HepG2 (cell line): ENCODE measurements at regions not wholly inside any gene's neighbourhood (a gene's known extent, or its start where the extent isn't known, plus 50 kb on each side); places are given as distances from the start of the nearest gene placed in this dataset.
A peak's percentile ranks its signal among the peaks of the same experiment; 100 is the strongest.

Experiments
- ATF7 ChIP-seq, 2 experiments: fragments of 450-650 bp in 1 of 2; sonication (generic) in 1 of 2; formaldehyde crosslinking in 1 of 2; IDR thresholded peaks; 2 replicates each; pipeline versions ENCODE4 v1.4.0 to v1.6.1; 2016 to 2020; ENCODE audit warnings: antibody characterized with exemption in 1 of 2, mild to moderate bottlenecking in 1 of 2, missing genetic modification reagents in 1 of 2
- CEBPG ChIP-seq: IDR thresholded peaks from 2 replicates; pipeline ENCODE4 v1.6.1; 2016
- FOXA3 ChIP-seq: IDR thresholded peaks from 2 replicates; pipeline ENCODE4 v1.6.1; 2016; ENCODE audit warnings: missing genetic modification reagents, missing compliant biosample characterization
- NFKB2 ChIP-seq: sonication (generic); formaldehyde crosslinking; IDR thresholded peaks from 2 replicates; pipeline ENCODE4 v1.4.0; 2020; ENCODE audit warnings: missing genetic modification reagents, borderline replicate concordance
- NR2F6 ChIP-seq, 2 experiments: IDR thresholded peaks; 2 replicates each; pipeline ENCODE4 v1.6.1; 2016; ENCODE audit warnings: antibody characterized with exemption in 1 of 2, mild to moderate bottlenecking in 1 of 2
- PHF20 ChIP-seq: sonication (generic); formaldehyde crosslinking; IDR thresholded peaks from 2 replicates; pipeline ENCODE4 v1.5.0; 2020; ENCODE audit warnings: mild to moderate bottlenecking, missing genetic modification reagents
- PHF8 ChIP-seq: sonication (generic); formaldehyde crosslinking; IDR thresholded peaks from 2 replicates; pipeline ENCODE4 v1.5.0; 2020; ENCODE audit warnings: missing genetic modification reagents
- PRPF4 ChIP-seq: fragments of 200-400 bp; formaldehyde crosslinking; IDR thresholded peaks from 2 replicates; pipeline ENCODE4 v1.6.1; 2016; ENCODE audit warnings: low read length, low read depth; ENCODE audit not compliant: poor library complexity, severe bottlenecking
- SOX13 ChIP-seq, 3 experiments: fragments of 450-650 bp in 1 of 3; sonication (generic) in 1 of 3; formaldehyde crosslinking in 1 of 3; IDR thresholded peaks in 2 of 3; conservative IDR thresholded peaks in 1 of 3; 2 replicates each; pipeline versions ENCODE4 v1.5.0 to v1.6.1; 2016 to 2020; ENCODE audit warnings: antibody characterized with exemption in 1 of 3, mild to moderate bottlenecking in 1 of 3, missing compliant biosample characterization in 1 of 3, missing genetic modification reagents in 1 of 3, moderate library complexity in 1 of 3
- SOX6 ChIP-seq, 2 experiments: fragments of 450-650 bp in 1 of 2; sonication (generic) in 1 of 2; formaldehyde crosslinking in 1 of 2; IDR thresholded peaks; 2 replicates each; pipeline versions ENCODE4 v1.4.0 to v1.6.1; 2017 to 2020; ENCODE audit warnings: antibody characterized with exemption in 1 of 2, mild to moderate bottlenecking in 1 of 2, missing genetic modification reagents in 1 of 2
- ZNF296 ChIP-seq: sonication (generic); formaldehyde crosslinking; conservative IDR thresholded peaks from 2 replicates; pipeline ENCODE4 v1.5.0; 2020; ENCODE audit warnings: mild to moderate bottlenecking, missing genetic modification reagents
- ZNF383 ChIP-seq: sonication (generic); formaldehyde crosslinking; IDR thresholded peaks from 2 replicates; pipeline ENCODE4 v1.4.0; 2020; ENCODE audit warnings: missing genetic modification reagents, mild to moderate bottlenecking, borderline replicate concordance
- TF ChIP-seq, protein P1 (sequence below): sonication (generic); formaldehyde crosslinking; IDR thresholded peaks from 2 replicates; pipeline ENCODE4 v1.5.0; 2020; ENCODE audit warnings: missing genetic modification reagents
- TF ChIP-seq, protein P2 (sequence below): sonication (generic); formaldehyde crosslinking; IDR thresholded peaks from 2 replicates; pipeline ENCODE4 v1.4.0; 2020; ENCODE audit warnings: missing genetic modification reagents, borderline replicate concordance
- TF ChIP-seq, protein P3 (sequence below): sonication (generic); formaldehyde crosslinking; IDR thresholded peaks from 2 replicates; pipeline ENCODE4 v1.4.0; 2020; ENCODE audit warnings: missing genetic modification reagents
- TF ChIP-seq, protein P4 (sequence below): sonication (generic); formaldehyde crosslinking; IDR thresholded peaks from 2 replicates; pipeline ENCODE4 v1.5.1; 2020; ENCODE audit warnings: missing genetic modification reagents, mild to moderate bottlenecking, borderline replicate concordance
- TF ChIP-seq, protein P5 (sequence below): sonication (generic); formaldehyde crosslinking; IDR thresholded peaks from 2 replicates; pipeline ENCODE4 v1.4.0; 2020; ENCODE audit warnings: missing genetic modification reagents, borderline replicate concordance

DNA sequence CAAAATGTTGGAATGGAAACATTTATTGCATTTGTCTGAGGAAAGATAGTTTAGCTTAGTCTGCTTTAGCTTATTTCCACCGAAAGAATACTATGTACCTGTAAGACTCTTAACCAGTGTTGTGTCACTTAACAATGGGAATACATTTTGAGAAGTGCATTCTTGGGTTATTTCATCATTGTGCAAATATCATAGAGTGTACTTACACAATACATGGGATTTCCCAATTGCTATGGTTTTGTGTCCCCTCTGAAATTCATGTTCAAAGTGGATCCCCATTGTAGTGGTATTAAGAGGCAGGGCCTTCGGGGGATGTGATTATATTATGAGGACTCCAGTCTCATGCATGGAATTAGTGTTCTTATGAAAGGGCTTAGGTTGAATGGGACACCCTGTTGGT lies 249.4 kb upstream of the UBE2E3 start (continued):
- TF ChIP-seq, protein P1, sequence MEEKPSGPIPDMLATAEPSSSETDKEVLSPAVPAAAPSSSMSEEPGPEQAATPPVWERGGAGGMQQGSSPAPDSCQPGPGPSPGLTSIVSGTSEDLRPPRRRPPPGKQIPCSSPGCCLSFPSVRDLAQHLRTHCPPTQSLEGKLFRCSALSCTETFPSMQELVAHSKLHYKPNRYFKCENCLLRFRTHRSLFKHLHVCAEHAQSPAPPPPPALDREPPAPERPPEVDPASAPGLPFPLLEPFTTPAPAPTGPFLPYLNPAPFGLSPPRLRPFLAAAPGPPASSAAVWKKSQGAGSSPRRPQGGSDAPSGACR (CRISPR knock-in tag): no peak
- TF ChIP-seq NFKB2 (CRISPR knock-in tag): no peak
- TF ChIP-seq NR2F6 (IDR thresholded peaks at IDR 0.05): no peak
- TF ChIP-seq NR2F6 (CRISPR knock-in tag; IDR thresholded peaks at IDR 0.05): no peak
- TF ChIP-seq FOXA3 (CRISPR knock-in tag): peak; percentile 23; the same call in 1 of the 2 replicates
- TF ChIP-seq ATF7 (IDR thresholded peaks at IDR 0.05): no peak
- no peak for TF ChIP-seq ATF7 (CRISPR knock-in tag; IDR thresholded peaks at IDR 0.05)
- TF ChIP-seq PHF8: no peak
- TF ChIP-seq, protein P2, sequence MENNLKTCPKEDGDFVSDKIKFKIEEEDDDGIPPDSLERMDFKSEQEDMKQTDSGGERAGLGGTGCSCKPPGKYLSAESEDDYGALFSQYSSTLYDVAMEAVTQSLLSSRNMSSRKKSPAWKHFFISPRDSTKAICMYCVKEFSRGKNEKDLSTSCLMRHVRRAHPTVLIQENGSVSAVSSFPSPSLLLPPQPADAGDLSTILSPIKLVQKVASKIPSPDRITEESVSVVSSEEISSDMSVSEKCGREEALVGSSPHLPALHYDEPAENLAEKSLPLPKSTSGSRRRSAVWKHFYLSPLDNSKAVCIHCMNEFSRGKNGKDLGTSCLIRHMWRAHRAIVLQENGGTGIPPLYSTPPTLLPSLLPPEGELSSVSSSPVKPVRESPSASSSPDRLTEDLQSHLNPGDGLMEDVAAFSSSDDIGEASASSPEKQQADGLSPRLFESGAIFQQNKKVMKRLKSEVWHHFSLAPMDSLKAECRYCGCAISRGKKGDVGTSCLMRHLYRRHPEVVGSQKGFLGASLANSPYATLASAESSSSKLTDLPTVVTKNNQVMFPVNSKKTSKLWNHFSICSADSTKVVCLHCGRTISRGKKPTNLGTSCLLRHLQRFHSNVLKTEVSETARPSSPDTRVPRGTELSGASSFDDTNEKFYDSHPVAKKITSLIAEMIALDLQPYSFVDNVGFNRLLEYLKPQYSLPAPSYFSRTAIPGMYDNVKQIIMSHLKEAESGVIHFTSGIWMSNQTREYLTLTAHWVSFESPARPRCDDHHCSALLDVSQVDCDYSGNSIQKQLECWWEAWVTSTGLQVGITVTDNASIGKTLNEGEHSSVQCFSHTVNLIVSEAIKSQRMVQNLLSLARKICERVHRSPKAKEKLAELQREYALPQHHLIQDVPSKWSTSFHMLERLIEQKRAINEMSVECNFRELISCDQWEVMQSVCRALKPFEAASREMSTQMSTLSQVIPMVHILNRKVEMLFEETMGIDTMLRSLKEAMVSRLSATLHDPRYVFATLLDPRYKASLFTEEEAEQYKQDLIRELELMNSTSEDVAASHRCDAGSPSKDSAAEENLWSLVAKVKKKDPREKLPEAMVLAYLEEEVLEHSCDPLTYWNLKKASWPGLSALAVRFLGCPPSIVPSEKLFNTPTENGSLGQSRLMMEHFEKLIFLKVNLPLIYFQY: no peak
- TF ChIP-seq PRPF4: no peak
- TF ChIP-seq SOX13 (IDR thresholded peaks at IDR 0.05): no peak
- TF ChIP-seq SOX13 (CRISPR knock-in tag; conservative IDR thresholded peaks at IDR 0.05 in 1 of 2, IDR thresholded peaks at IDR 0.05 in 1 of 2): peak in 1 of 2 experiments; percentile 59; a peak in 1 of 4 replicates
- no peak for TF ChIP-seq SOX6 (IDR thresholded peaks at IDR 0.05)
- peak; percentile 13; the same call in 1 of the 2 replicates for TF ChIP-seq SOX6 (CRISPR knock-in tag; IDR thresholded peaks at IDR 0.05)
- TF ChIP-seq, protein P3, sequence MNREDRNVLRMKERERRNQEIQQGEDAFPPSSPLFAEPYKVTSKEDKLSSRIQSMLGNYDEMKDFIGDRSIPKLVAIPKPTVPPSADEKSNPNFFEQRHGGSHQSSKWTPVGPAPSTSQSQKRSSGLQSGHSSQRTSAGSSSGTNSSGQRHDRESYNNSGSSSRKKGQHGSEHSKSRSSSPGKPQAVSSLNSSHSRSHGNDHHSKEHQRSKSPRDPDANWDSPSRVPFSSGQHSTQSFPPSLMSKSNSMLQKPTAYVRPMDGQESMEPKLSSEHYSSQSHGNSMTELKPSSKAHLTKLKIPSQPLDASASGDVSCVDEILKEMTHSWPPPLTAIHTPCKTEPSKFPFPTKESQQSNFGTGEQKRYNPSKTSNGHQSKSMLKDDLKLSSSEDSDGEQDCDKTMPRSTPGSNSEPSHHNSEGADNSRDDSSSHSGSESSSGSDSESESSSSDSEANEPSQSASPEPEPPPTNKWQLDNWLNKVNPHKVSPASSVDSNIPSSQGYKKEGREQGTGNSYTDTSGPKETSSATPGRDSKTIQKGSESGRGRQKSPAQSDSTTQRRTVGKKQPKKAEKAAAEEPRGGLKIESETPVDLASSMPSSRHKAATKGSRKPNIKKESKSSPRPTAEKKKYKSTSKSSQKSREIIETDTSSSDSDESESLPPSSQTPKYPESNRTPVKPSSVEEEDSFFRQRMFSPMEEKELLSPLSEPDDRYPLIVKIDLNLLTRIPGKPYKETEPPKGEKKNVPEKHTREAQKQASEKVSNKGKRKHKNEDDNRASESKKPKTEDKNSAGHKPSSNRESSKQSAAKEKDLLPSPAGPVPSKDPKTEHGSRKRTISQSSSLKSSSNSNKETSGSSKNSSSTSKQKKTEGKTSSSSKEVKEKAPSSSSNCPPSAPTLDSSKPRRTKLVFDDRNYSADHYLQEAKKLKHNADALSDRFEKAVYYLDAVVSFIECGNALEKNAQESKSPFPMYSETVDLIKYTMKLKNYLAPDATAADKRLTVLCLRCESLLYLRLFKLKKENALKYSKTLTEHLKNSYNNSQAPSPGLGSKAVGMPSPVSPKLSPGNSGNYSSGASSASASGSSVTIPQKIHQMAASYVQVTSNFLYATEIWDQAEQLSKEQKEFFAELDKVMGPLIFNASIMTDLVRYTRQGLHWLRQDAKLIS (CRISPR knock-in tag): no peak
- TF ChIP-seq, protein P4, sequence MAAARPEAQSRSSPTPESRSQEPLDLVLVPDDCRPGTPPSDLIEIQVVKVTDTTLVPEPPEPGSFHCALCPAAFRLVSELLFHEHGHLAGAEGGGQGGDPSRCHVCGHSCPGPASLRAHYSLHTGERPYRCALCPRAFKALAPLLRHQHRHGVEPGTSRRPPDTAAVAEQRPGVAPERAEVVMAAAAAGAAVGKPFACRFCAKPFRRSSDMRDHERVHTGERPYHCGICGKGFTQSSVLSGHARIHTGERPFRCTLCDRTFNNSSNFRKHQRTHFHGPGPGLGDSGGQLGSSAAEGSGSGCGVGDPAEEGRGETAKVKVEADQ (CRISPR knock-in tag): no peak
- peak; percentile 45 for TF ChIP-seq CEBPG
- TF ChIP-seq, protein P5, sequence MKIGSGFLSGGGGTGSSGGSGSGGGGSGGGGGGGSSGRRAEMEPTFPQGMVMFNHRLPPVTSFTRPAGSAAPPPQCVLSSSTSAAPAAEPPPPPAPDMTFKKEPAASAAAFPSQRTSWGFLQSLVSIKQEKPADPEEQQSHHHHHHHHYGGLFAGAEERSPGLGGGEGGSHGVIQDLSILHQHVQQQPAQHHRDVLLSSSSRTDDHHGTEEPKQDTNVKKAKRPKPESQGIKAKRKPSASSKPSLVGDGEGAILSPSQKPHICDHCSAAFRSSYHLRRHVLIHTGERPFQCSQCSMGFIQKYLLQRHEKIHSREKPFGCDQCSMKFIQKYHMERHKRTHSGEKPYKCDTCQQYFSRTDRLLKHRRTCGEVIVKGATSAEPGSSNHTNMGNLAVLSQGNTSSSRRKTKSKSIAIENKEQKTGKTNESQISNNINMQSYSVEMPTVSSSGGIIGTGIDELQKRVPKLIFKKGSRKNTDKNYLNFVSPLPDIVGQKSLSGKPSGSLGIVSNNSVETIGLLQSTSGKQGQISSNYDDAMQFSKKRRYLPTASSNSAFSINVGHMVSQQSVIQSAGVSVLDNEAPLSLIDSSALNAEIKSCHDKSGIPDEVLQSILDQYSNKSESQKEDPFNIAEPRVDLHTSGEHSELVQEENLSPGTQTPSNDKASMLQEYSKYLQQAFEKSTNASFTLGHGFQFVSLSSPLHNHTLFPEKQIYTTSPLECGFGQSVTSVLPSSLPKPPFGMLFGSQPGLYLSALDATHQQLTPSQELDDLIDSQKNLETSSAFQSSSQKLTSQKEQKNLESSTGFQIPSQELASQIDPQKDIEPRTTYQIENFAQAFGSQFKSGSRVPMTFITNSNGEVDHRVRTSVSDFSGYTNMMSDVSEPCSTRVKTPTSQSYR (CRISPR knock-in tag): no peak
- TF ChIP-seq ZNF296: no peak
- no peak for TF ChIP-seq ZNF383 (CRISPR knock-in tag)
- no peak for TF ChIP-seq PHF20 (CRISPR knock-in tag)
